Heart left ventricle (tissue), 16 donors: ENCODE measurements at regions not wholly inside any gene's neighbourhood (a gene's known extent, or its start where the extent isn't known, plus 50 kb on each side); places are given as distances from the start of the nearest gene placed in this dataset.
A peak's percentile ranks its signal among the peaks of the same experiment; 100 is the strongest.

ENCODE experiments used
- ATAC-seq, 4 donors: fragments of 200-7000 bp; cut with Tn5 transposase; one replicate each; pipeline ENCODE4 v1.9.1; 2020 to 2022; ENCODE audit warnings: moderate library complexity in 4 of 4, mild to moderate bottlenecking in 3 of 4, moderate number of reproducible peaks in 1 of 4
- DNase-seq, 5 donors: peaks; one replicate each; pipeline ENCODE4 v3.0.0-alpha.2; 2020
- H3K27ac ChIP-seq, 12 donors: fragments of 200-600 bp; sonication (generic) in 4 of 12; one replicate each; pipeline versions ENCODE4 v1.5.0 to v1.8.0; 2016 to 2022; ENCODE audit warnings: mild to moderate bottlenecking in 2 of 12
- H3K27me3 ChIP-seq, 9 donors: fragments of 200-600 bp; sonication (generic) in 2 of 9; one replicate each; pipeline versions ENCODE4 v1.5.1 to v1.8.0; 2016 to 2022; ENCODE audit warnings: mild to moderate bottlenecking in 3 of 9
- H3K36me3 ChIP-seq, 9 donors: fragments of 200-600 bp; sonication (generic) in 2 of 9; one replicate each; pipeline versions ENCODE4 v1.5.0 to v1.8.0; 2018 to 2022; ENCODE audit warnings: mild to moderate bottlenecking in 2 of 9
- H3K4me1 ChIP-seq, 12 donors: fragments of 200-600 bp; sonication (generic) in 4 of 12; one replicate each; pipeline versions ENCODE4 v1.5.0 to v1.8.0; 2016 to 2022; ENCODE audit warnings: mild to moderate bottlenecking in 3 of 12
- H3K4me3 ChIP-seq, 12 donors: fragments of 200-600 bp; sonication (generic) in 4 of 12; one replicate each; pipeline versions ENCODE4 v1.5.0 to v1.8.0; 2017 to 2022; ENCODE audit warnings: mild to moderate bottlenecking in 9 of 12, moderate library complexity in 4 of 12
- H3K9me3 ChIP-seq, 12 donors: fragments of 200-600 bp; sonication (generic) in 4 of 12; one replicate each; pipeline versions ENCODE4 v1.5.0 to v1.8.0; 2016 to 2022; ENCODE audit warnings: mild to moderate bottlenecking in 1 of 12
- CTCF ChIP-seq, 12 donors: fragments of 200-600 bp; sonication (generic) in 4 of 12; IDR thresholded peaks; one replicate each; pipeline versions ENCODE4 v1.5.0 to v1.8.0; 2018 to 2022; ENCODE audit warnings: antibody characterized with exemption in 12 of 12, mild to moderate bottlenecking in 5 of 12
- POLR2A ChIP-seq, 2 donors: fragments of 450-650 bp; IDR thresholded peaks; one replicate each; pipeline ENCODE4 v1.6.1; 2017; ENCODE audit warnings: antibody characterized with exemption in 2 of 2, mild to moderate bottlenecking in 2 of 2, moderate library complexity in 2 of 2
- WGBS, 4 donors: extraction: QIAGEN DNeasy Blood & Tissue Kit in 2 of 4; methylation state at CpG; one replicate each; pipeline versions ENCODE4 v1.1.5 to v1.1.7; 2013 to 2018; 5-methylcytosine and 5-hydroxymethylcytosine counted together
- intact Hi-C, 10 donors: fragments of 100-400 bp; cut with DNase I; formaldehyde crosslinking; loops; one replicate each; pipeline versions ENCODE4 v1.11.1 to v1.14.2; 2022
- donor health status: ischemic (EF 13 %, LVEDD 7.1; RV severe dilation, severe dysfunction).
- donor health status: healthy with polysubstance abuse.
- donor health status: DM: no; HTN: yes; CAD: no.
- donor health status: DM: no; HTN: no; CAD: no.
- donor health status: ischemic (EF 25% LVEDD 6.9; RV normal size, moderate dysfunction).
- donor health status: ischemic (EF 25% LVEDD 5.7; RV mildly dilated, moderate dysfunction).
- donor health status: healthy.
- donor health status: DM: yes; HTN: yes; CAD: no.
- donor health status: ischemic (EF 35%, LVEDD 5.7; RV mildly dilated, moderate dysfunction).
- donor health status: nonischemic (EF 11% LVEDD 7.7; RV severe dilation, severe dysfunction).
- donor health status: DM: yes; HTN: yes; CAD: no.
- donor health status: PGD.
- donor health status: ischemic (EF 29% LVEDD 5.4; RV normal size, mild dysfunction).
- donor health status: nonischemic (EF 23%, LVEDD 6.1; RV moderate dilation, normal function).

- Histone ChIP-seq H3K4me1 (peaks cover 0 to 2% (median 0%) of the 10 kb centered on the region in 12 donors), H3K4me3 (no peak overlapping the region), H3K27ac (no peak overlapping the region), H3K36me3 (no peaks in the 10 kb centered on the region), H3K27me3 (no peaks in the 10 kb centered on the region), H3K9me3 (no peaks in the 10 kb centered on the region)
- intact Hi-C loops: no loop called here
- TF ChIP-seq CTCF (IDR thresholded peaks at IDR 0.05) (no peak), POLR2A (IDR thresholded peaks at IDR 0.05) (no peak)
- WGBS, 4 donors: 90 to 95% (median 92%) methylated on average over 1 of the region's 1 CpG
- ATAC-seq: no peak
- no peak for DNase-seq
Measured at GRCh38 chr1:96991261-96991660, 269.7 kb downstream of the PTBP2 start.

- WGBS, 4 donors: 84 to 86% (median 86%) methylated on average over 3 of the region's 3 CpGs
- H3K36me3 ChIP-seq: no peaks in the 10 kb centered on the region
- peaks cover 0 to 2% (median 0%) of the 10 kb centered on the region in 12 donors for H3K4me1 ChIP-seq
- H3K4me3 ChIP-seq: no peak overlapping the region
- no peak for TF ChIP-seq CTCF (IDR thresholded peaks at IDR 0.05)
- TF ChIP-seq POLR2A (IDR thresholded peaks at IDR 0.05): no peak
- no peak overlapping the region for H3K27ac ChIP-seq
- H3K9me3 ChIP-seq: no peaks in the 10 kb centered on the region
- ATAC-seq: no peak
- DNase-seq: no peak
- intact Hi-C loops: no loop called here
- H3K27me3 ChIP-seq: no peaks in the 10 kb centered on the region
Measured at GRCh38 chr1:96992871-96993270, 271.3 kb downstream of the PTBP2 start.

GRCh38 chr1:96995351-96995750 is 273.8 kb downstream of the PTBP2 start:
- Histone ChIP-seq H3K27me3 (no peaks in the 10 kb centered on the region), H3K9me3 (no peaks in the 10 kb centered on the region), H3K4me3 (no peak overlapping the region), H3K4me1 (peaks cover 0 to 3% (median 0%) of the 10 kb centered on the region in 12 donors), H3K27ac (peak overlapping the region in 1 of 12 donors; percentile 30), H3K36me3 (no peaks in the 10 kb centered on the region)
- intact Hi-C loops: no loop called here
- ATAC-seq: no peak
- WGBS, 4 donors: 39 to 54% (median 49%) methylated on average over 3 of the region's 3 CpGs
- TF ChIP-seq CTCF (IDR thresholded peaks at IDR 0.05) (no peak), POLR2A (IDR thresholded peaks at IDR 0.05) (no peak)
- no peak for DNase-seq

- DNase-seq (no peak), ATAC-seq (no peak)
- WGBS, 4 donors: 62 to 81% (median 66%) methylated on average over 1 of the region's 1 CpG
- Histone ChIP-seq H3K36me3 (no peaks in the 10 kb centered on the region), H3K4me3 (no peak overlapping the region), H3K27me3 (no peaks in the 10 kb centered on the region), H3K4me1 (peaks cover 0 to 3% (median 0%) of the 10 kb centered on the region in 12 donors), H3K27ac (peak overlapping the region in 1 of 12 donors; percentile 30), H3K9me3 (no peaks in the 10 kb centered on the region)
- intact Hi-C loops: no loop called here
- TF ChIP-seq CTCF (IDR thresholded peaks at IDR 0.05) (no peak), POLR2A (IDR thresholded peaks at IDR 0.05) (no peak)
Measured at GRCh38 chr1:96996001-96996400, 274.4 kb downstream of the PTBP2 start.
